Naive B cell (primary cell): ENCODE measurements at regions not wholly inside any gene's neighbourhood (a gene's known extent, or its start where the extent isn't known, plus 50 kb on each side); places are given as distances from the start of the nearest gene placed in this dataset.
"Not testable (repeated sequence)": the region's sequence is repeated elsewhere in the genome, so short reads cannot be mapped to it uniquely, and the experiment has no call there.

Experiments used
- ATAC-seq, 2 donors: fragments of 150-1000 bp; cut with Tn5 transposase; 2 replicates each; pipeline ENCODE4 v1.10.0; 2021; ENCODE audit warnings: low read depth in 2 of 2, mild to moderate bottlenecking in 2 of 2, moderate library complexity in 2 of 2
- DNase-seq: peaks from one replicate; pipeline ENCODE4 v3.0.0; 2022
- H3K27ac Mint-ChIP-seq, 6 donors: one replicate each; pipeline ENCODE4 v1.8.0; 2020 to 2022; ENCODE audit warnings: mild to moderate bottlenecking in 6 of 6, mixed read lengths in 6 of 6, moderate library complexity in 5 of 6, inconsistent platforms in 2 of 6
- H3K27me3 Mint-ChIP-seq, 3 donors: one replicate each; pipeline ENCODE4 v1.8.0; 2021 to 2022; ENCODE audit warnings: mixed read lengths in 3 of 3, mild to moderate bottlenecking in 1 of 3
- H3K36me3 Mint-ChIP-seq, 2 donors: one replicate each; pipeline ENCODE4 v1.8.0; 2020 to 2022; ENCODE audit warnings: mixed read lengths in 2 of 2, inconsistent platforms in 1 of 2, mild to moderate bottlenecking in 1 of 2
- H3K4me1 Mint-ChIP-seq, 3 donors: one replicate each; pipeline ENCODE4 v1.8.0; 2020 to 2022; ENCODE audit warnings: mixed read lengths in 3 of 3, inconsistent platforms in 1 of 3, mild to moderate bottlenecking in 1 of 3, moderate library complexity in 1 of 3
- H3K4me3 Mint-ChIP-seq, 8 donors: one replicate each; pipeline ENCODE4 v1.8.0; 2020 to 2022; ENCODE audit warnings: mild to moderate bottlenecking in 8 of 8, mixed read lengths in 8 of 8, moderate library complexity in 8 of 8, inconsistent platforms in 2 of 8
- H3K9me3 Mint-ChIP-seq, 7 donors: one replicate each; pipeline ENCODE4 v1.8.0; 2020 to 2022; ENCODE audit warnings: mixed read lengths in 7 of 7, mild to moderate bottlenecking in 5 of 7, inconsistent platforms in 2 of 7, moderate library complexity in 1 of 7

DNA sequence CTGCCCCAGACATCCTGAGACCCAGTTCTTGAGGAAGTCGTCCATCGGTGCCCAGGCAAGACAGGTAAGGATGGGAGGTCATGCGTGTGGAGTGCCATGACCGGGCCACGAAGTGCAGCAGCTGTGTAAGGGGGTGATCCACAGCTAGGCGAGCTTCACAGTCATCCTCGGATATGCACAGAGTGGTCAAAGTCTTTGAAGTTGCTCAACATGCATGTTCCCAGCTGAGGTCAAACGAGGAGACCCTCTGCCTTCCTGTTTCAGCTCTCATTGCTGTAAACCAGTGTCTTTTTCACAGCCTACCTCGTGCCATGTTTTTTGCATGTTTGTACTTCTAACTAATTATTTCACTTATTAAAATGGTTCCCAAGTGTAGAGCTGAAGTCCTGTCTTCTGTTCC is 109.9 kb upstream of the TBL1X start:
- Mint-ChIP-seq H3K9me3 (peaks cover 0 to 11% (median 0%) of the 10 kb centered on the region in 7 donors), H3K27ac (no peak overlapping the region), H3K4me3 (no peak overlapping the region), H3K4me1 (peaks cover 19 to 32% (median 27%) of the 10 kb centered on the region in 3 donors), H3K27me3 (peaks cover 0 to 17% (median 8%) of the 10 kb centered on the region in 3 donors), H3K36me3 (peaks cover 3 to 10% of the 10 kb centered on the region in 2 donors)
- ATAC-seq: no peak
- DNase-seq: no peak

DNA sequence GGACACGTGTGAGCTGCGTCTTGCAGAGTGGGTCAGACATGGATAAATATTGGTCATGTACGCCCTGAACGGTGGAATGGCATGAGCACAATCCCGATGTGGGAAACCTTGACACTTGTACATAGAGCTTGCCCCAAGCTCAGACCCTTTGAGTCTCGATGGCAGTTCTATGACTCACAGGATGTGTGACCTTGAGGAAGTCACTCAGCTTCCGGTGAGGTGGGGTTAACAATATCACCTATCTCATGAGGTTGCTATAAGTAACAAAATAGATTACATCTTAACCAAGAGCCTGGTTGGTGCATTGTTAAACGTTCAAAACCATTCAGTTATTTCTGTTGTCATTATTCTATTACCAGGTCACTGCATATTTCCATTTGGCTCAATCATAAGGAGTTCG is 109.1 kb upstream of the TBL1X start:
- ATAC-seq (no peak), DNase-seq (no peak)
- H3K4me3 Mint-ChIP-seq: no peak overlapping the region

DNA sequence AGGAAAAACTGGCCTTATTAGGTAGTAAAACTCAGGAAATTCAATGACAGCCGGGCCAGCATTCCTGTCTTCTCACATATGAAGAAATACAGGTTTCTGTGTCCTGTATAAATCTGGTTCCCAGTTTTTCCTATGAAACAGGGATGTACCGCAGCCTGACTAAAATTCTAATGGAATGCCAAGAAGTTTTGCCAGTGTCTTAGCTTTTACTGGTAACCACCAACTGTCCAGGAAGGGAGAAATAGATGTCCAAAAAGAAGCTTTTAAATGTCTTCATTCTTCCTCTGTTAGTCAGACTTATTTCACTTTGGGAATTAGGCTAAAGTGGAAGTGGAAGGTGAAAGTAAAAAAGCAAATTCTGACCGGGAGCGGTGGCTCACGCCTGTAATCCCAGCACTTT is 108.0 kb upstream of the TBL1X start:
- Mint-ChIP-seq H3K36me3 (peaks cover 3 to 10% of the 10 kb centered on the region in 2 donors), H3K27me3 (peaks cover 0 to 17% (median 8%) of the 10 kb centered on the region in 3 donors), H3K9me3 (peaks cover 0 to 11% (median 0%) of the 10 kb centered on the region in 7 donors), H3K4me1 (peaks cover 16 to 23% (median 21%) of the 10 kb centered on the region in 3 donors), H3K27ac (peak overlapping the region in 1 of 6 donors; percentile 9), H3K4me3 (no peak overlapping the region)
- no peak for DNase-seq
- ATAC-seq: no peak

More for the DNA sequence above, 109.1 kb upstream of the TBL1X start:
- Mint-ChIP-seq H3K9me3 (peaks cover 0 to 11% (median 0%) of the 10 kb centered on the region in 7 donors), H3K27me3 (peaks cover 0 to 17% (median 8%) of the 10 kb centered on the region in 3 donors), H3K27ac (no peak overlapping the region), H3K4me1 (peaks cover 19 to 30% (median 27%) of the 10 kb centered on the region in 3 donors), H3K36me3 (peaks cover 3 to 10% of the 10 kb centered on the region in 2 donors)

DNA sequence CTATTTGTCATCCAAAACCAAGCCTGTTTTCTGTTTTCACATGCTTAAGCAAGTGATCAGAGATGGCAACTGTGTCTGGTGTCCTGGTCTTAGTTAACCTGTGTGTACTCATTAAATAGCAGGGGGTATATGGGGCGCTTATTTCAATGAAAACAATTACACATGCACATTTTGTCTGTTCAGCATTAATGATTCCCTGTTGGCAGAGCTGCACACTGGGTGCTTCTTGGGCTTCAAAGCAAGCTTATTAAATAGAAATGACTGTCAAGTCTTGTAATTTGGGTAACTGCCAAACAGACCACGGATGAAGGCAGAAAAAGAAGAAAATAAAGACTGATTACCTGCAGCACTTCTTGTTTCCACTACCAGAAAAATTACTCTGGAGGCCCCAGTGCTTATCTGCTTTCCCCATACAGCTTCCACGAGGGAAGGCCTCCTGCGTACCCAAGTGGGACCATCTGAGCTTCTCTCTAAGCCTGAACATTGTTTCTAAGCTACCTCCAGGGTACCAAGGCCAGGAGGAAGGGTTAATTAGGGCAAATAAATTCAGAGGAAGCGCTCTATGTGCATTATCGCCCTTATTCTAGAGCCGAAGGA is 107.2 kb upstream of the TBL1X start:
- Mint-ChIP-seq H3K4me1 (peaks cover 8 to 16% (median 13%) of the 10 kb centered on the region in 3 donors), H3K4me3 (no peak overlapping the region), H3K27ac (no peak overlapping the region), H3K36me3 (peaks cover 3 to 10% of the 10 kb centered on the region in 2 donors), H3K9me3 (peaks cover 0 to 11% (median 0%) of the 10 kb centered on the region in 7 donors), H3K27me3 (peaks cover 0 to 17% (median 8%) of the 10 kb centered on the region in 3 donors)
- no peak for DNase-seq
- ATAC-seq: no peak

DNA sequence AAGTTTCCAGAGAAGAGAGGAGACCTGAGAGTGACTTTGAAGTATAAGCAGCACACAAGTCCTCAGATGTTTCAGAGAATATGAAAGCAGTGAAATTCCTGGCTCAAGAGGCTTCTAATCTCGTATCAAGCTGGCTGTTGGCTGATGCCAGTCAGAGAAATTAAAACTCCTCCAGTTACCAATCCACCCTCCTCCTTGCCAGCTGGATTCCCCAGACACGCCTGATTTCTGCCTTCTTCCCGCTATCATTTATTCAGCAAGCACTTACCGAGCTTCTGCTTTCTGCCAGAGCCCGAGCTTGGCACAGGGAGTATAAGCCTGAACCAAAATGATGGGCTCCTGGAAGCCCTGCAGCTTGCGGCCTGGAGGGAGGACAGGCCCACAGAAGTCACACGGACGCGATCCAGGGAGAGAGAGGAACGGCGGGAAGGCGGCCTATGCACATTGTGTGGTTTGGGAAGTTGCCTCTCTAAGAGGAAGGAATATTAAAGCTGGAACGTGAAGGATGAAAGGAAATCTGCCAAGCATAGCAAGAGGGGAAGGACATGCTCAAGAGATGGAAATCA is 102.4 kb upstream of the TBL1X start:
- Mint-ChIP-seq H3K36me3 (no peaks in the 10 kb centered on the region), H3K27ac (no peak overlapping the region), H3K9me3 (peaks cover 0 to 4% (median 0%) of the 10 kb centered on the region in 7 donors), H3K4me1 (no peaks in the 10 kb centered on the region), H3K27me3 (no peaks in the 10 kb centered on the region), H3K4me3 (no peak overlapping the region)
- ATAC-seq (no peak), DNase-seq (no peak)

DNA sequence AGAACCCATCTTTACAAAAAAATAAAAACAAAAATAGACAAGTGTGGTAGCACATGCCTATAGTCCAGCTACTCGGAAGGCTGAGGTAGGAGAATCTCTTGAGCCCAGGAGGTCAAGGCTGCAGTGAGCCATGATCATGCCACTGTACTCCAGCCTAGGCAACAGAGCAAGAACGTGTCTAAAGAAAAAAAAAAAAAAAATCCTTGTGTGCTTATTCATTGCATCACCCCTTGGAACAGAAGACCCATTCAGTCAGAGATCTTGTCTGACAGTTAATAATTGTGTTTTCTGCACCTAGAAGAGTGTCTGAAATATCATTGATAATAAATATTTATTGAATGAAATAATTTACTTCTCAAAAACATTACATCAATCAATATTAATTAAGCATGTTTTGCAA is 97.4 kb upstream of the TBL1X start:
- Mint-ChIP-seq H3K4me1 (peaks cover 0 to 12% (median 5%) of the 10 kb centered on the region in 3 donors), H3K36me3 (no peaks in the 10 kb centered on the region), H3K4me3 (no peak overlapping the region), H3K9me3 (peaks cover 0 to 4% (median 0%) of the 10 kb centered on the region in 7 donors), H3K27me3 (no peaks in the 10 kb centered on the region), H3K27ac (no peak overlapping the region)
- DNase-seq: no peak
- no peak for ATAC-seq

DNA sequence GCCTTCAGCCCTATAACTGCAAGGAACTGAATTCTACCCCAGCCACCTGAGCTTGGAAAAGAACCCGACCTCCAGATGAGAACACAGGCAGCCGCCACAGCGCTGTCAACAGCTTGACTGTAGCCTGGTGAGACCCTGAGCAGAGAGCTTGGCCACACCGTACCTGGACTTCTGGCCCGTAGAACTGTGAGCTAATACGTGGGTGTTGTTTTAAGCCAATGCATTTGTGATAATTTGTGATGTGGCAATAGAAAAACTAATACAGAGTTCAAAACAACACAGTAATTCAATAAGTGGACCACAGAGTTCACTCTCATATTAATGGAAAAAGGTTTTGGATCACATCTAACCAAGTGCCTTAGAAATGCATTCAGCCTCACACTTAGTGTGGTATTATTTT is 96.6 kb upstream of the TBL1X start:
- H3K27me3 Mint-ChIP-seq: peaks cover 0 to 7% (median 4%) of the 10 kb centered on the region in 3 donors
- H3K4me3 Mint-ChIP-seq: no peak overlapping the region
- H3K9me3 Mint-ChIP-seq: peaks cover 0 to 1% (median 0%) of the 10 kb centered on the region in 7 donors
- H3K4me1 Mint-ChIP-seq: peaks cover 0 to 12% (median 5%) of the 10 kb centered on the region in 3 donors
- H3K36me3 Mint-ChIP-seq: no peaks in the 10 kb centered on the region
- no peak for DNase-seq
- no peak overlapping the region for H3K27ac Mint-ChIP-seq
- no peak for ATAC-seq

DNA sequence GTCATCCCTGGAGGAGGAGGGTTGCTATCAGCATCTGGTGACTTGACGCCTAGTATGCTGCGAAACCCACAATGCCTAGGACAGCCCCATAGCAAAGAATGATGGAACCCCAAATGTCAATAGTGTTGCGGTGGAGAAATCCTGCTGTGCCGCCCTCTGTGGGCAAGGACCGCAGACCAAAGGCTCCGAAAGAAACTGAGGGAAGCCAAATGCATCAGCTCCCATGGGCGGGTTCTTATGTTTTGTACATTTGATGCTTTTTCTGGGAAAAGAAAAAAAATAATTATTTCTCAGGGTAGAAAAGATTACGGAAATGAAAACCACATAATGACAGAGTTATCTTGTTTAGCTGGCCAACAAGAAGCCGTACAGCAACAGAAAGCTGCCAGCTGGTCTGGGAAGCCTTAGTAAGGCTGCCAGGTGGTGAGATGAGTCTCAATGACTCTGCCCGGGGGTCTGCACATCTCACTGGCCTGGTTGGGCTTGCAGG is 95.0 kb upstream of the TBL1X start:
- no peak overlapping the region for H3K27ac Mint-ChIP-seq
- no peaks in the 10 kb centered on the region for H3K36me3 Mint-ChIP-seq
- H3K27me3 Mint-ChIP-seq: peaks cover 0 to 12% (median 8%) of the 10 kb centered on the region in 3 donors
- H3K9me3 Mint-ChIP-seq: peaks cover 0 to 3% (median 0%) of the 10 kb centered on the region in 7 donors
- peak overlapping the region in 1 of 8 donors; percentile 61 for H3K4me3 Mint-ChIP-seq
- no peak for ATAC-seq
- no peak for DNase-seq
- H3K4me1 Mint-ChIP-seq: peaks cover 0 to 12% (median 5%) of the 10 kb centered on the region in 3 donors

DNA sequence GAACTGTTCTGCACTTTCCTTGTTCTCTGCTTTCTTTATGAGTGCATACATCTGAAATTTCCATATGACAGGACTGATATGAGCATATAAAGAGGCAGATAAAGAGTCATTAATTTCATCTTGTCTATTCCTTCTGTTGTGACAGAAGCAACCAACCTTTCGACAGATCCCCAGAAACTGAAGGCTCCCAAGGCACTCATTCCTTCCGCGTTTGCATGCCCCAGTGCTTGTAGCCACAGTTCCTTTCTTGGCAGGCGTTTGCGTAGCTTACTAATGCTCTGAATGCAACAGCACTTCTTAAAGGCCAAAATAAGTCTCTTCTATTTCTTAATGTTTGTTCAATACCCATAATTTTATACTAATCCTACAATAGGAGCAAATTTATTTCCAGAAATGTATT is 94.0 kb upstream of the TBL1X start:
- Mint-ChIP-seq H3K4me1 (peaks cover 0 to 12% (median 5%) of the 10 kb centered on the region in 3 donors), H3K9me3 (peaks cover 0 to 3% (median 0%) of the 10 kb centered on the region in 7 donors), H3K27me3 (peaks cover 0 to 12% (median 8%) of the 10 kb centered on the region in 3 donors), H3K36me3 (no peaks in the 10 kb centered on the region), H3K4me3 (no peak overlapping the region), H3K27ac (no peak overlapping the region)
- ATAC-seq (no peak), DNase-seq (no peak)

DNA sequence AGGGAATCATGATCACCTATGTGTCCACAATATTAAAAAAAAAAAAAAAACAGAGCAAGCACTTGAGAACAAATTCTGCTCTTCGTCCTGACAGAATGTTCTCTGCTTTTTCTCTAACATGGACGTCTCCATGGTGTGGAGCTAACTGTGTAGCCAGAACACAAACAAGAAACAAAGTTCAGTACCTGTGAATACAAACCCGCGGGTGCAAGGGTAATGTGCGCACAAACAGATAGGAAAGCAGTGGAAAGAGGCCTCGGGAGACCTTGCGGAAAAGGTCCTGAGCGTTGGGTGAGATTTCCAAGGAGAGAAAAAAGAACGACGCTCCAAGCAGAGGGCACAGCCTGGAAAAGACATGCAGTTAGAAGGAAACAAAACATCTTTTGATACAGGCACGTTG is 92.0 kb upstream of the TBL1X start:
- no peak overlapping the region for H3K27ac Mint-ChIP-seq
- H3K27me3 Mint-ChIP-seq: peaks cover 0 to 12% (median 8%) of the 10 kb centered on the region in 3 donors
- H3K4me1 Mint-ChIP-seq: peaks cover 0 to 12% (median 5%) of the 10 kb centered on the region in 3 donors
- DNase-seq: no peak
- no peak for ATAC-seq
- no peak overlapping the region for H3K4me3 Mint-ChIP-seq
- peaks cover 0 to 9% (median 2%) of the 10 kb centered on the region in 7 donors for H3K9me3 Mint-ChIP-seq
- H3K36me3 Mint-ChIP-seq: no peaks in the 10 kb centered on the region

DNA sequence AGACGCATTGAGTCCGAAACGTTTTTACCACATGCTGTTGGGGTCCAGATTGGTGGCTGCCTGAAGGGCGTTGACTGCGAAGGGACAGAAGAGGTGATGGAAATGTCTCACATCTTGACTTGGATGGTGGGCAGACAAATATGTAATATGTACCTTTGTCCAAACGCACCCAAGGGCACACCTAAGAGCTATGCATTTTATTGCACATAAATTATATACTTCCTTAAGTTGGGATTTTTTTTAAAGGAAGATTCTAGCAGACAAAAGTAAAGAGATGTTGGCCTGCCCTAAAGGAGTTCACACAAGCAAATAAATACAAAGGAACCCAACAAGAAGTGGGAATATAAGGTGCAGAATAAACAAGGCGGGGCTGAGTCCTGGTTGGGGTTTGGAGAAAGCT is 91.1 kb upstream of the TBL1X start:
- H3K27me3 Mint-ChIP-seq: peaks cover 2 to 18% (median 8%) of the 10 kb centered on the region in 3 donors
- no peak overlapping the region for H3K4me3 Mint-ChIP-seq
- DNase-seq (no peak), ATAC-seq (no peak)
- peaks cover 0 to 5% of the 10 kb centered on the region in 2 donors for H3K36me3 Mint-ChIP-seq
- peaks cover 0 to 10% (median 2%) of the 10 kb centered on the region in 7 donors for H3K9me3 Mint-ChIP-seq
- peaks cover 0 to 12% (median 5%) of the 10 kb centered on the region in 3 donors for H3K4me1 Mint-ChIP-seq
- H3K27ac Mint-ChIP-seq: no peak overlapping the region

DNA sequence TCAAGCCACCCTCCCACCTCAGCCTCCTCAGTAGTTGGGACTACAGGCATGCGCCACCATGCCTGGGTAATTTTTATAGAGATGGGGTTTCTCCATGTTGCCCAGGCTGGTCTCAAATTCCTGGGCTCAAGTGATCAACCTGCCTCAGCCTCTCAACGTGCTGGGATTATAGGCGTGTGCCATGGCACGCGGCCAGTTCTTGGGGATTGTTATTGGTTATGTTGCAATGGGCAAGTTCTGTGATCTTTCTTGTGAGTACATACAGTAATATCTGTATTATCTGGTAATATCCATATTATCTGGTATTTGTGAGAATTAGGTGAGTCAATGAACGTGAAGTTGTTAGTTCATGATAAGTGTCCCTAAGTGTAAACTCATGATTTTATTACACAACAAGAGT is 90.3 kb upstream of the TBL1X start:
- Mint-ChIP-seq H3K4me3 (no peak overlapping the region), H3K9me3 (peaks cover 0 to 14% (median 2%) of the 10 kb centered on the region in 7 donors), H3K27ac (no peak overlapping the region), H3K36me3 (peaks cover 0 to 12% of the 10 kb centered on the region in 2 donors), H3K4me1 (peaks cover 0 to 12% (median 5%) of the 10 kb centered on the region in 3 donors), H3K27me3 (peaks cover 8 to 25% (median 10%) of the 10 kb centered on the region in 3 donors)
- no peak for DNase-seq
- no peak for ATAC-seq

DNA sequence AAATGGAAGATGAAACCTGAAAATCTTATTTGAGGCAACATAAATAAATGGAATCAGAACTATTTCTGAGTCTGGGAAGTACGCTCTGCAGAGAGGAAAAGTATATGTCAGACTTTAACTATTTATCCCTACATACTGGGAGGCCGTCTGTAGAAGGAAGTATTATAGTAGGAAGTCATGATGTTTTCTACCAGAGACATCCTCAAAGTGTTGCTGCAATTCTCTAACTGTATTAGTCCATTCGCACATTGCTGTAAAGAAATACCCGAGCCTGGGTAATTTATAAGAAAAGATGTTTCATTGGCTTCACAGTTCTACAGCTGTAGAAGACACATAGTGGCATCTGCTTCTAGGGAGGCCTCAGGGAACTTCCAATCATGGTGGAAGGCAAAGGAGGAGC is 88.7 kb upstream of the TBL1X start:
- peak overlapping the region in 2 of 6 donors; percentile 12 to 55 for H3K27ac Mint-ChIP-seq

DNA sequence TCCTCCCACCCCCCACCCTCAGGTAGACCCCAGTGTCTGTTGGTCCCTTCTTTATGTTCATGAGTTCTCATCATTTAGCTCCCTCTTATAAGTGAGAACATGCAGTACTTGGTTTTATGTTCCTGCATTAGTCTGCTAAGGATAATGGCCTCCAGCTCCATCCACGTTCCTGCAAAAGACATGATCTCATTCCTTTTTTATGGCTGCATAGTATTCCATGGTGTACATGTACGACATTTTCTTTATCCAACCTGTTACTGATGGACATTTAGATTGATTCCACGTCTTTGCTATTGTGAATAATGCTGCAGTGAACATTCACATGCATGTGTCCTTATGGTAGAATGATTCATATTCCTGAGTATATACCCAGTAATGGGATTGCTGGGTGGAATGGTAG is 87.6 kb upstream of the TBL1X start:
- H3K4me1 Mint-ChIP-seq: not testable (repeated sequence)
- peaks cover 0 to 14% (median 2%) of the 10 kb centered on the region in 7 donors for H3K9me3 Mint-ChIP-seq

More for the DNA sequence above, 88.7 kb upstream of the TBL1X start:
- ATAC-seq (no peak), DNase-seq (no peak)
- peaks cover 0 to 12% of the 10 kb centered on the region in 2 donors for H3K36me3 Mint-ChIP-seq
- H3K9me3 Mint-ChIP-seq: peaks cover 0 to 14% (median 2%) of the 10 kb centered on the region in 7 donors
- no peak overlapping the region for H3K4me3 Mint-ChIP-seq
- H3K27me3 Mint-ChIP-seq: peaks cover 8 to 36% (median 10%) of the 10 kb centered on the region in 3 donors
- no peaks in the 10 kb centered on the region for H3K4me1 Mint-ChIP-seq

More for the DNA sequence above, 87.6 kb upstream of the TBL1X start:
- peaks cover 8 to 39% (median 10%) of the 10 kb centered on the region in 3 donors for H3K27me3 Mint-ChIP-seq
- DNase-seq, H3K4me3 Mint-ChIP-seq, ATAC-seq, H3K27ac Mint-ChIP-seq: not testable (repeated sequence)
- peaks cover 0 to 12% of the 10 kb centered on the region in 2 donors for H3K36me3 Mint-ChIP-seq
